CD4-positive, alpha-beta T cell (primary cell): ENCODE measurements at regions not wholly inside any gene's neighbourhood (a gene's known extent, or its start where the extent isn't known, plus 50 kb on each side); places are given as distances from the start of the nearest gene placed in this dataset.

ENCODE experiments used
- ATAC-seq: fragments of 200-7000 bp; cut with Tn5 transposase; one replicate; pipeline ENCODE4 v1.10.0; 2022; ENCODE audit warnings: mild to moderate bottlenecking; ENCODE audit not compliant: poor library complexity
- CTCF ChIA-PET: fragments of 350-600 bp; sonication (Branson Sonifier 250); formaldehyde crosslinking; loops from one replicate; lab custom pipeline; 2021; ENCODE audit warnings: antibody characterized with exemption, inconsistent platforms; lab: Charles Lee
- POLR2A ChIA-PET: fragments of 350-600 bp; sonication (Branson Sonifier 250); formaldehyde crosslinking; loops from one replicate; lab custom pipeline; 2021; ENCODE audit warnings: antibody characterized with exemption, inconsistent platforms; lab: Charles Lee
- DNase-seq, 14 experiments: peaks; one replicate each; pipeline ENCODE4 v3.0.0-alpha.2; 2013 to 2020; ENCODE audit warnings: mixed read lengths in 2 of 14
- H3K27ac ChIP-seq, 2 donors: one replicate each; pipeline versions ENCODE4 v1.5.1 to v1.7.0; 2013; ENCODE audit warnings: low read length in 2 of 2, low read depth in 1 of 2, mild to moderate bottlenecking in 1 of 2
- H3K27me3 ChIP-seq, 2 experiments: 1 replicate in 1 of 2; 2 replicates in 1 of 2; pipeline versions ENCODE4 v1.6.1 to v1.7.0; 2013; ENCODE audit warnings: low read length in 2 of 2, control low read depth in 1 of 2, mild to moderate bottlenecking in 1 of 2, moderate library complexity in 1 of 2; ENCODE audit not compliant: insufficient read depth in 2 of 2, control insufficient read depth in 1 of 2
- H3K36me3 ChIP-seq: one replicate; pipeline ENCODE4 v1.6.1; 2013; ENCODE audit warnings: low read length, control low read depth; ENCODE audit not compliant: insufficient read depth
- H3K4me1 ChIP-seq: one replicate; pipeline ENCODE4 v1.6.1; 2013; ENCODE audit warnings: low read length, control low read depth; ENCODE audit not compliant: insufficient read depth
- H3K4me3 ChIP-seq: one replicate; pipeline ENCODE4 v1.5.1; 2013; ENCODE audit warnings: mild to moderate bottlenecking, low read length, moderate library complexity
- H3K9me3 ChIP-seq, 2 experiments: 1 replicate in 1 of 2; 2 replicates in 1 of 2; pipeline versions ENCODE4 v1.6.1 to v1.7.0; 2013; ENCODE audit warnings: low read length in 2 of 2, mild to moderate bottlenecking in 2 of 2, control low read depth in 1 of 2, moderate library complexity in 1 of 2; ENCODE audit not compliant: control insufficient read depth in 1 of 2, insufficient read depth in 1 of 2
- H3K27ac Mint-ChIP-seq: one replicate; pipeline ENCODE4 v1.8.0; 2020; ENCODE audit warnings: mixed read lengths
- H3K27me3 Mint-ChIP-seq: one replicate; pipeline ENCODE4 v1.8.0; 2021; ENCODE audit warnings: mixed read lengths
- H3K36me3 Mint-ChIP-seq: one replicate; pipeline ENCODE4 v1.8.0; 2021; ENCODE audit warnings: low read depth, mixed read lengths
- H3K4me1 Mint-ChIP-seq: one replicate; pipeline ENCODE4 v1.8.0; 2021; ENCODE audit warnings: low read depth, mixed read lengths
- H3K4me3 Mint-ChIP-seq: one replicate; pipeline ENCODE4 v1.8.0; 2020; ENCODE audit warnings: mild to moderate bottlenecking, mixed read lengths
- H3K9me3 Mint-ChIP-seq: one replicate; pipeline ENCODE4 v1.8.0; 2020; ENCODE audit warnings: mixed read lengths
- CTCF ChIP-seq: fragments of 200-600 bp; IDR thresholded peaks from one replicate; pipeline ENCODE4 v1.8.0; 2022; ENCODE audit warnings: antibody characterized with exemption, mild to moderate bottlenecking
- intact Hi-C, 2 experiments: fragments of 100-400 bp; cut with DNase I in 1 of 2; cut with micrococcal nuclease in 1 of 2; formaldehyde crosslinking; loops; one replicate each; pipeline versions ENCODE4 v1.15.1 to v1.9.0; 2023 to 2025; cut with DNase I, micrococcal nuclease

GRCh38 chr1:34684266-34684665 lies 70.6 kb upstream of the GJB5 start:
- ChIA-PET POLR2A (no interaction called here), CTCF (no interaction called here)
- Histone ChIP-seq H3K36me3 (no peaks in the 10 kb centered on the region), H3K27ac (no peak overlapping the region), H3K27me3 (peaks cover 0 to 2% of the 10 kb centered on the region in 2 experiments), H3K9me3 (no peaks in the 10 kb centered on the region), H3K4me3 (no peak overlapping the region), H3K4me1 (no peaks in the 10 kb centered on the region)
- no peak overlapping the region for H3K4me3 Mint-ChIP-seq
- intact Hi-C loops: no loop called here
- no peak for TF ChIP-seq CTCF
- H3K9me3 Mint-ChIP-seq: no peaks in the 10 kb centered on the region
- peaks cover 7% of the 10 kb centered on the region for H3K4me1 Mint-ChIP-seq
- H3K27ac Mint-ChIP-seq: no peak overlapping the region
- peaks cover 22% of the 10 kb centered on the region for H3K27me3 Mint-ChIP-seq
- ATAC-seq (no peak), DNase-seq (no peak)
- no peaks in the 10 kb centered on the region for H3K36me3 Mint-ChIP-seq

- intact Hi-C loops: no loop called here
- H3K27me3 Mint-ChIP-seq: peaks cover 28% of the 10 kb centered on the region
- TF ChIP-seq CTCF: no peak
- CTCF ChIA-PET: no interaction called here
- no peak overlapping the region for H3K27ac Mint-ChIP-seq
- no peak overlapping the region for H3K4me3 Mint-ChIP-seq
- no peaks in the 10 kb centered on the region for H3K9me3 ChIP-seq
- ATAC-seq (no peak), DNase-seq (no peak)
- POLR2A ChIA-PET: no interaction called here
- no peaks in the 10 kb centered on the region for H3K4me1 ChIP-seq
- no peaks in the 10 kb centered on the region for H3K36me3 Mint-ChIP-seq
- H3K27ac ChIP-seq: no peak overlapping the region
- no peaks in the 10 kb centered on the region for H3K36me3 ChIP-seq
- H3K4me3 ChIP-seq: no peak overlapping the region
- H3K27me3 ChIP-seq: peaks cover 0 to 2% of the 10 kb centered on the region in 2 experiments
- H3K9me3 Mint-ChIP-seq: no peaks in the 10 kb centered on the region
- H3K4me1 Mint-ChIP-seq: peaks cover 7% of the 10 kb centered on the region
These were observed 69.6 kb upstream of the GJB5 start for GRCh38 chr1:34685225-34685624.

- intact Hi-C loops: no loop called here
- Mint-ChIP-seq H3K4me1 (peaks cover 7% of the 10 kb centered on the region), H3K9me3 (no peaks in the 10 kb centered on the region), H3K36me3 (no peaks in the 10 kb centered on the region), H3K27ac (no peak overlapping the region), H3K4me3 (no peak overlapping the region), H3K27me3 (peaks cover 35% of the 10 kb centered on the region)
- H3K9me3 ChIP-seq: no peaks in the 10 kb centered on the region
- no peak overlapping the region for H3K27ac ChIP-seq
- no peaks in the 10 kb centered on the region for H3K36me3 ChIP-seq
- ATAC-seq (no peak), DNase-seq (no peak)
- peaks cover 0 to 2% of the 10 kb centered on the region in 2 experiments for H3K27me3 ChIP-seq
- no peak overlapping the region for H3K4me3 ChIP-seq
- no peaks in the 10 kb centered on the region for H3K4me1 ChIP-seq
- ChIA-PET POLR2A (no interaction called here), CTCF (no interaction called here)
- TF ChIP-seq CTCF: no peak
These were observed 68.3 kb upstream of the GJB5 start for GRCh38 chr1:34686531-34686930.
